HG02981 (cell line): ENCODE measurements at regions not wholly inside any gene's neighbourhood (a gene's known extent, or its start where the extent isn't known, plus 50 kb on each side); places are given as distances from the start of the nearest gene placed in this dataset.

Experiments
- ATAC-seq: cut with Tn5 transposase; IDR thresholded peaks from one replicate; pipeline ENCODE4 v1.9.1; 2021; ENCODE audit warnings: mild to moderate bottlenecking, moderate library complexity; ENCODE audit not compliant: unreplicated experiment

- no peak for ATAC-seq
Measured at GRCh38 chr14:44154874-44155273, 352.2 kb downstream of the FSCB start.

- no peak for ATAC-seq
Measured at GRCh38 chr14:44154446-44154845, 352.6 kb downstream of the FSCB start.

GRCh38 chr14:44151130-44151820, 355.8 kb downstream of the FSCB start:
- ATAC-seq: no peak

- no peak for ATAC-seq
Measured at GRCh38 chr14:44149597-44149996, 357.5 kb downstream of the FSCB start.

GRCh38 chr14:44142006-44142405, 365.1 kb downstream of the FSCB start:
- no peak for ATAC-seq

GRCh38 chr14:44135972-44136371, 371.1 kb downstream of the FSCB start:
- no peak for ATAC-seq

- no peak for ATAC-seq
Measured at GRCh38 chr14:44131861-44132260, 375.2 kb downstream of the FSCB start.

- ATAC-seq: no peak
Measured at GRCh38 chr14:44113769-44114730, 393.0 kb downstream of the FSCB start.

- no peak for ATAC-seq
Measured at GRCh38 chr14:44112774-44113460, 394.2 kb downstream of the FSCB start.

GRCh38 chr14:44109036-44109435, 398.0 kb downstream of the FSCB start:
- ATAC-seq: no peak

GRCh38 chr14:44108601-44109000, 398.5 kb downstream of the FSCB start:
- ATAC-seq: no peak

GRCh38 chr14:44107156-44107555, 399.9 kb downstream of the FSCB start:
- ATAC-seq: no peak

GRCh38 chr14:44099743-44100488, 407.2 kb downstream of the FSCB start:
- no peak for ATAC-seq

- ATAC-seq: no peak
Measured at GRCh38 chr14:44081146-44081545, 425.9 kb downstream of the FSCB start.

GRCh38 chr14:44070046-44070445, 437.0 kb downstream of the FSCB start:
- no peak for ATAC-seq

- ATAC-seq: no peak
Measured at GRCh38 chr14:44053422-44053821, 453.7 kb downstream of the FSCB start.

- ATAC-seq: no peak
Measured at GRCh38 chr14:44041700-44042099, 465.4 kb downstream of the FSCB start.

- no peak for ATAC-seq
Measured at GRCh38 chr14:44040561-44040960, 466.5 kb downstream of the FSCB start.

- ATAC-seq: no peak
Measured at GRCh38 chr14:44036248-44036647, 470.8 kb downstream of the FSCB start.

- ATAC-seq: no peak
Measured at GRCh38 chr14:44035707-44036106, 471.4 kb downstream of the FSCB start.
